ENCODE measurements at regions not wholly inside any gene's neighbourhood (a gene's known extent, or its start where the extent isn't known, plus 50 kb on each side); places are given as distances from the start of the nearest gene placed in this dataset.

GRCh38 chr18:29034113-29034856, 857.4 kb upstream of the CDH2 start:
- TF ChIP-seq RFX5 (IDR thresholded peaks at IDR 0.05; ENCODE audit: low read depth, low read length) (no peak), POLR2A (IDR thresholded peaks at IDR 0.05; ENCODE audit: low read depth, low read length) (no peak), ZSCAN29 (IDR thresholded peaks at IDR 0.05) (no peak), ESRRA (IDR thresholded peaks at IDR 0.05; ENCODE audit: low read length) (no peak), EZH2 (IDR thresholded peaks at IDR 0.05; ENCODE audit: borderline replicate concordance, control insufficient read depth, low read depth, low read length) (no peak), USF2 (IDR thresholded peaks at IDR 0.05; ENCODE audit: borderline replicate concordance, low read depth, low read length) (no peak), SP1 (IDR thresholded peaks at IDR 0.05; ENCODE audit: low read depth, low read length) (no peak), POLR2AphosphoS2 (IDR thresholded peaks at IDR 0.05; ENCODE audit: low read depth, low read length) (no peak)
- TF ChIP-seq, protein P1, sequence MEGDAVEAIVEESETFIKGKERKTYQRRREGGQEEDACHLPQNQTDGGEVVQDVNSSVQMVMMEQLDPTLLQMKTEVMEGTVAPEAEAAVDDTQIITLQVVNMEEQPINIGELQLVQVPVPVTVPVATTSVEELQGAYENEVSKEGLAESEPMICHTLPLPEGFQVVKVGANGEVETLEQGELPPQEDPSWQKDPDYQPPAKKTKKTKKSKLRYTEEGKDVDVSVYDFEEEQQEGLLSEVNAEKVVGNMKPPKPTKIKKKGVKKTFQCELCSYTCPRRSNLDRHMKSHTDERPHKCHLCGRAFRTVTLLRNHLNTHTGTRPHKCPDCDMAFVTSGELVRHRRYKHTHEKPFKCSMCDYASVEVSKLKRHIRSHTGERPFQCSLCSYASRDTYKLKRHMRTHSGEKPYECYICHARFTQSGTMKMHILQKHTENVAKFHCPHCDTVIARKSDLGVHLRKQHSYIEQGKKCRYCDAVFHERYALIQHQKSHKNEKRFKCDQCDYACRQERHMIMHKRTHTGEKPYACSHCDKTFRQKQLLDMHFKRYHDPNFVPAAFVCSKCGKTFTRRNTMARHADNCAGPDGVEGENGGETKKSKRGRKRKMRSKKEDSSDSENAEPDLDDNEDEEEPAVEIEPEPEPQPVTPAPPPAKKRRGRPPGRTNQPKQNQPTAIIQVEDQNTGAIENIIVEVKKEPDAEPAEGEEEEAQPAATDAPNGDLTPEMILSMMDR (IDR thresholded peaks at IDR 0.05 in 2 of 3, conservative IDR thresholded peaks at IDR 0.05 in 1 of 3; ENCODE audit: control insufficient read depth in 2 of 3, extremely low read depth in 1 of 3, insufficient read depth in 1 of 3, low read depth in 3 of 3, low read length in 3 of 3), result no peak
